Mesodermal cell (in vitro differentiated cells): ENCODE measurements at regions not wholly inside any gene's neighbourhood (a gene's known extent, or its start where the extent isn't known, plus 50 kb on each side); places are given as distances from the start of the nearest gene placed in this dataset.

ENCODE experiments used
- H3K27ac ChIP-seq: 2 replicates; pipeline ENCODE4 v1.7.0; 2013; ENCODE audit warnings: mild to moderate bottlenecking, low read depth, low read length, moderate library complexity; ENCODE audit not compliant: severe bottlenecking
- H3K36me3 ChIP-seq: 2 replicates; pipeline ENCODE4 v1.7.1; 2013; ENCODE audit warnings: mild to moderate bottlenecking, low read length, moderate library complexity; ENCODE audit not compliant: control insufficient read depth, insufficient read depth
- H3K4me1 ChIP-seq: one replicate; pipeline ENCODE4 v1.7.1; 2013; ENCODE audit warnings: mild to moderate bottlenecking, low read length; ENCODE audit not compliant: insufficient read depth, control insufficient read depth, poor library complexity, severe bottlenecking
- H3K4me3 ChIP-seq: 2 replicates; pipeline ENCODE4 v1.7.0; 2013; ENCODE audit warnings: low read length, control low read depth, mild to moderate bottlenecking; ENCODE audit not compliant: insufficient read depth, poor library complexity, severe bottlenecking; ENCODE audit errors: extremely low read depth
- H3K9me3 ChIP-seq: 2 replicates; pipeline ENCODE4 v1.7.1; 2013; ENCODE audit warnings: mild to moderate bottlenecking, low read length, moderate library complexity; ENCODE audit not compliant: control insufficient read depth
- WGBS, 2 experiments: methylation state at CpG; one replicate each; pipeline ENCODE4 v1.1.5; 2013; ENCODE audit warnings: missing lambda C conversion rate in 2 of 2; ENCODE audit not compliant: insufficient coverage in 2 of 2; 5-methylcytosine and 5-hydroxymethylcytosine counted together

DNA sequence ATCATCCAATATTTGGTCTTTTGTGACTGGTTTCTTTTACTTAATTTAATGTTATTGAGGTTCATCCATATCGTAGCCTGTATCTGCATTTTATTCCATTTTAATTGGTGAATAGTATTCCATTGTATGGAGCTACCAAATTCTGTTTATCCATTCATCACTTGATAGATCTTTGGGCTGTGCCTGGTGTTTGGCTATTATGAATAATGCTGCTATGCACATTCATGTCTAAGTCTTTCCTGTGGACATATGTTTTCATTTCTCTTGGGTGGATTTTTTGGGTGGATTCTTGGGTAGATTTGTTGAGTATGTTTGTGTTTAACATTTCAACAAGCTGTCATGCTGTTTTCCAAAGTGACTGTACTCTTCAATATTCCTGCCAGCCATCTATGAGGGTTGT is 52.5 kb upstream of the NEDD4L start:
- WGBS, 2 experiments = 100% methylated on average over 1 of the region's 1 CpG; no CpG with 5 or more reads in 1 of the 2 experiments
- Histone ChIP-seq H3K4me3 (no peak overlapping the region), H3K36me3 (no peaks in the 10 kb centered on the region), H3K27ac (no peak overlapping the region), H3K4me1 (no peaks in the 10 kb centered on the region), H3K9me3 (no peaks in the 10 kb centered on the region)

DNA sequence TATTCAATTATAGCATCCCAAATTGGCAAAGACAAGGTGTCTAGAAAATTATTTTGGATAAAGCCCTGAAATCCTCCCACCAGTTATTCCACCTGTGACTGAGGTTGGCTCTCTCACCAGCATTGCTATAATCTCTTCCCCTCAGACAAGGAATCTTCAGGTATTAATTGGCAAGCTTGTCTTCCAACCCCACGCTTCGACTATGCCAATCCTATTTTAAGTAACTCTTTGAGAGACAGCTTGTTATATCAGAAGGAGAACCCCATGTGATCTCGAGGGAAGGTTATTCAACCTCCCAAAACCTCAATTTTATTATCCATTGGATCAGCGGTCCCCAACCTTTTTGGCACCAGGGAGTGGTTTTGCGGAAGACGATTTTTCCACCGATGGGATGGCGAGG is 54.5 kb upstream of the NEDD4L start:
- no peaks in the 10 kb centered on the region for H3K36me3 ChIP-seq

DNA sequence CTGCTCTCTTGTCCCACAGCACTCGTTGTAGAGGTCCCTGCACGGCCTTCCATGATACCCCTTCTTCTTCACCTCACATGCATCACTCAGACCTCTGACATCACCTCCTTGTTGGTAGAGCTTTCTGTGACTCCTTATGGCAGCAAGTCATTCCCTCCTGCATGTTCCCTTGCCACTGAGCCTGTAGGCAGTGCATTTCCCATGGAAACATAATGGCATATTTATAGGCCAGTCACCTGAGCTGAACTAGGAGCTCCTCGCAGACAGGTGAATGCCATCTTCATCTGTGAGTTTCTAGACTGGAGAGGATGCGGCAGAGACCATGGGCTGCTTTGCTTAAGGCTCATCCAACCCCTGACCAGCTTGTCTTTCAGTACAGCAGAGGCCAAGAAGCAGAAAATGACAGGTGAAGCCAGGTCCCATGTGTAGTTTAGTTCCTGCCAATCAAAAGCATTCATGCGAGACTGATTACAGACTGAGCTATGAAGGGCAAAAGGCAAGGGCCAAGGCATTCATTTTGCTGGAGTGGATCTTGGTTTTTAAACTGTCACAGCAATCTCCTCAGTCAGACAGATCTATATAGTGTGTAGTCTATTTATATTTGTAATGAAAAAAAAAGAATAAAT is 59.4 kb upstream of the NEDD4L start:
- Histone ChIP-seq H3K36me3 (no peaks in the 10 kb centered on the region), H3K27ac (no peak overlapping the region), H3K4me3 (no peak overlapping the region), H3K4me1 (no peaks in the 10 kb centered on the region), H3K9me3 (no peaks in the 10 kb centered on the region)
- WGBS, 2 experiments = 81 to 94% methylated on average over 5 of the region's 5 CpGs

More for the DNA sequence above, 54.5 kb upstream of the NEDD4L start:
- no peak overlapping the region for H3K4me3 ChIP-seq
- no peaks in the 10 kb centered on the region for H3K4me1 ChIP-seq
- WGBS, 2 experiments = 85 to 87% methylated on average over 3 to 7 of the region's 8 CpGs
- H3K27ac ChIP-seq = no peak overlapping the region
- no peaks in the 10 kb centered on the region for H3K9me3 ChIP-seq

DNA sequence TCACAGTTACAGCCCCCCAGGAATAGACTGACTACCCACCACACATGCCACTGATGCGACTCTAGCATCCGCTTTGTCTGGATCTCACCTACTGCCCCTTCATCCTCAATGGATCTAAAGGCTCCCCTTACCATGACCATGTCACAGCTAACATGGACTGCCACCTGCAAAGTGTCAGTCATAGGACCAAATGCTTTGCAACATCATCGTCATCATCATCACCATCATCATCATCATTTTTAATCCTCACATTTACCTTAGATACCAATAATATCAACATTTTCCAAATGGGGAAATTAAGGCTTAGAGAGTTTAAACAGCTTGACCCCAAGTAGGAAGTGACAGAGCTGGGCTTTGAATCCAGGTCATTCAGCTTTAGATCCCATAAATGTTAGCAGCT is 60.1 kb upstream of the NEDD4L start:
- Histone ChIP-seq H3K9me3 (no peaks in the 10 kb centered on the region), H3K4me3 (no peak overlapping the region), H3K36me3 (no peaks in the 10 kb centered on the region), H3K4me1 (no peaks in the 10 kb centered on the region), H3K27ac (no peak overlapping the region)
- 67 to 69% methylated on average over 3 of the region's 3 CpGs for WGBS, 2 experiments

DNA sequence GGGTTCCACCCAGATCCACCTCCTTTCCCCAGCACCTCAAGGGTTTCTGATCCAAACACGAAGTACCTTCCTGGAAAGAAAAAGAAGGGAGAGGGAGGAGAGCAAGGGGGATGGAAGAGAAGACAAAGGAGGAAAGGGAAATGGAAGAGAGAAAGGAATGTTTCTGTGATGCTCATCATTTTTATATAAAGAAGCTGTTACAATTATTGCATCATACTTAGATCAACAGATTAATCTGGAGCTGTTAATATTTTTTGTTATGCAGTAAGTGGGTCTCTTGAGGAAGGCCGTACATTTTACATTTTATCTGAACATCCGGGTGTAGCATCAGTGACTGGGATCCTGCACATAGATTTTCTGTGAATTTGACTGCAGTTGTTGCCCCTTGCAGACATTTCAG is 60.6 kb upstream of the NEDD4L start:
- 100% methylated on average over 1 to 2 of the region's 3 CpGs for WGBS, 2 experiments
- H3K4me1 ChIP-seq = no peaks in the 10 kb centered on the region
- H3K4me3 ChIP-seq = no peak overlapping the region
- no peak overlapping the region for H3K27ac ChIP-seq
- no peaks in the 10 kb centered on the region for H3K9me3 ChIP-seq
- no peaks in the 10 kb centered on the region for H3K36me3 ChIP-seq

DNA sequence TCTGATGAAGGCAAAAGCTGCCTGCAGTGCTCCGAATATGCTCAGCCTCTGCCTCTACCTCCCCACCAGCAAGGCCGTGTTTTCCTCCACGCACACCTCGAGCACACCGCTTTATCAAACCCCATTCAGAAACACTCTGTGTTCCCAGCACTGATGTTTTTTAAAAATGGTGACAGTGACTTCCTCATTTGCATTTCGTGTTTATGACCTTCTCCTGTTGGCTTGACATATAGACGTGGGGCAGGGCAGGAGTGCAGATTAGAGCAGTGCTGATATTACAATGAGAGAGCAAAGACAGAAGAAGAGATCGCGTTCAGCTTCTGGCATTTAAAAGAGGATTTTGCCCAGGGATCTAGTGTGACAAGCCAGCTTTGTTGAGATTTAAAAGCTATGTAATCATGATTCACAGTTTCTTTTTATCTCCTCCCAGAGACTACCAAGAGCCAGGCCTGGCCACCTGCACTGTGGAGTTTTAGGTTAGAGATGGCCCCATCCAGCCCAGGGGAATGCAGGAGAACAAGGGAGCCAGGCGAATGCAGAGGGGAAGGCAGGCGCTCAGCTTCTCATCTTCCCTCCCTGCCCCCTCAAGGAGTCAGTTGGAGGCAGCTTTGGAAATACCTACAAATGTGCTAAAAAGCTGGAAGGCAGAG is 61.5 kb upstream of the NEDD4L start:
- H3K27ac ChIP-seq = no peak overlapping the region
- H3K4me3 ChIP-seq = no peak overlapping the region
- WGBS, 2 experiments = 89 to 93% methylated on average over 9 of the region's 11 CpGs
- no peaks in the 10 kb centered on the region for H3K36me3 ChIP-seq
- H3K4me1 ChIP-seq = no peaks in the 10 kb centered on the region
- no peaks in the 10 kb centered on the region for H3K9me3 ChIP-seq

DNA sequence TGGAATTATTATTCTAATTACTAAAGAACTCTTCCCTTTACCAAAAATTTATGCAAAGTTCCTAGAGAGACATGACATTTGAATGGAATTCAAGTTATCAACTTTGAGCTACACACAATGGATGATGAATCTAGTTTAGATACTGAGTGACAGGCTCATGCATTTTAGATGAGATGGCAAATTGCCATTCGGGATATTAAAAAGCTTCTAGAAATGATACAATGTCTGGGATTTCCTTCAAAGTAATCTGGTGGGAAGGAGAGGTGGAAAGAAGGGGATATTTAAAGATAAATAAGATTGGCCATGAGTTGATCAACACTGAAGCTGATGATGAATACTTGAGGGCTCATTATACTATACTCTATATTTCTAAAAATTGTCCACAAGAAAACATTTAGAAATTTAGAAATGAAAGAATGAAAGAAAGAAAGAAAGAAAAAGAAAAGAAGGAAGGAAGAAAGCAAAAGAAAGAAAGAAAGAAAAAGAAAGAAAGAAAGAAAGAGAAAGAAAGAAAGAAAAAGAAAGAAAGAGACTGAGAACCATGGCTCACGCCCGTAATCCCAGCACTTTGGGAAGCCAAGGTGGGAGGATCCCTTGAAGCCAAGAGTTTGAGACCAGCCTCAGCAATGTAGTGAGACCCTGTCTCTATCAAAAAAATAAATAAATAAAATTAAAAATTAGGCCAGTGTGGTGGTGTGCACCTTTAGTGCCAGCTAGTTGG is 62.6 kb upstream of the NEDD4L start:
- 86 to 94% methylated on average over 1 to 2 of the region's 3 CpGs for WGBS, 2 experiments
- Histone ChIP-seq H3K27ac (no peak overlapping the region), H3K4me1 (no peaks in the 10 kb centered on the region), H3K4me3 (no peak overlapping the region), H3K9me3 (no peaks in the 10 kb centered on the region), H3K36me3 (no peaks in the 10 kb centered on the region)

DNA sequence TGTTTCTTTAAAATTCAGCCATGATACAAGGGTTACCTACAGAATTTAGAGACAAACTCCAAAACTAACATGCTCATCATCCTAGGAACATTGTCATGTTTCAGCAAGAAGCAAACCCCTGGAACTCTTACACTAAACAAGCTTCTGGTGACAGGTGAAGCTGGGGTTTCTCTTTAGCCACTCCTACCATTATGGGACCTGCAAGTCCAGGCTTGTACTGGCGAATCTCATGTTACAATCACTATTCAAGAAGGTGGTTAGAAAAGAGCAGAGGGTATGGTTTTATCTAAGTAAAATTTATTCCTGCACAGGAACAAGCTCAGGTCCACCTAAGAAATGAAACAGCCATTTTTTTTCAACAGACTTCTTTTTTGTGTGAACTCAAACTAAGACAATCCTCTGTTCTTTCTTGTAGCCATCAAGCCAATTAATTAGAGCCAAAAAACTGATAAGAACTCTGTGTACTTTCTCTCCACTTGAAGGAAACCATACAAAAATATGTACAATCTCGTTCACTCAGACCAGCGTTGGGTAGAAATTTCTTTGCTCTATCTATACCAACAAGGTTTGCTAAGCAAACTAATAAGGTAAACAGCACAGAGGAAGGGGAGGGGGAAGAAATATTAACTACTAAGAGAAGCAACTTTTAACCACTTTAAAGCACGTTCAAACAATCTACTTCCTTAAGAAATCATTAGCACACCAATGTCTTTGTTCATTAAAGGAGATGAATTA is 63.3 kb upstream of the NEDD4L start:
- Histone ChIP-seq H3K9me3 (no peaks in the 10 kb centered on the region), H3K4me1 (no peaks in the 10 kb centered on the region), H3K27ac (no peak overlapping the region), H3K36me3 (no peaks in the 10 kb centered on the region), H3K4me3 (no peak overlapping the region)
- WGBS, 2 experiments = no CpG with 5 or more reads among the region's 4 CpGs

DNA sequence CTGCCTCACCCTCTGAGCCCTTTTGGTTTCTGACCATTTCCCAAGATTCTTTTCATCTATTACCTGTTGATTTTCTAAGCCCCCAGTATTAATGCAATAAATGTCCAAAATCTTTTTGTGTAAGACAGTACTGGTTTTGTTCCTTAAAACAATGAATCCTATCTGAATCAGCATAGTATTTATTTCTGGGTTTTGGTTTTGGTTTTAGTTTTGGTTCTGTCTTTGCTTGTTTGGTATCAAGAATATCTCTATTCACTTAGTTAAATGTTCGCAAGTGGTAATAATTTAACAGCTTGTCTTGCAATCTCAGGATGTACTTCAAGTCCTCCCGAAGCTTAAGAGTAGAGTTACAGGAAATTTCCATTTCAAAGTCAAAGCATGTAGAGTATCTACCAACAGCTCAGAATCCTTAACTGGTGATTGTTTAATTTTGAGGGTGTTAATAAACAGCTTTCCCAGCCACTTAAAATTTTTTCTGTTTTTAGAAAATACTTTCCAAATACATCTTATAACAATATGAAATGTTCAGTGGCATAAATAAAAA is 67.7 kb upstream of the NEDD4L start:
- Histone ChIP-seq H3K9me3 (no peaks in the 10 kb centered on the region), H3K4me1 (peaks cover 3% of the 10 kb centered on the region), H3K4me3 (no peak overlapping the region), H3K36me3 (no peaks in the 10 kb centered on the region), H3K27ac (no peak overlapping the region)
- WGBS, 2 experiments = 64% methylated on average over 2 of the region's 2 CpGs; no CpG with 5 or more reads in 1 of the 2 experiments

DNA sequence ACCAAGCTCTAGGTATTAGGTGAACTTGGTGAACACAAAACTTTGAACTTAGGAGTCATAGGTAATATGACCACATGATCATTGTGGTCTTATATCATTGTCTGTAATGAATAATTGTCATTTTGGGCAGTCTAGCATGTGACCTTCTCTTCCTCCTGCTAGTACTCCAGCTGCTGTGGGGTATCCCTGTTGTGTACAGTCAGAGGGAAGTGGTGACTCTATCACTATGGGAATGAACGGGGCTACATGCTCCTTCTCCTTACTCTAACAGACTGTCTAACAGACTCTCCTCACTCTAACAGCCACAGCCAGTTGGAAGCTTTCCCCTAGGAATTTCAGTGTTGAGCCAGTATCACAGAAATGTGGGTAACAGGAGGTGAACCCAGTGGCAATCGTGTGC is 68.2 kb upstream of the NEDD4L start:
- no peaks in the 10 kb centered on the region for H3K9me3 ChIP-seq
- H3K4me1 ChIP-seq = peaks cover 3% of the 10 kb centered on the region
- no peak overlapping the region for H3K27ac ChIP-seq
- no peak overlapping the region for H3K4me3 ChIP-seq
- 89% methylated on average over 1 of the region's 2 CpGs; no CpG with 5 or more reads in 1 of the 2 experiments for WGBS, 2 experiments
- no peaks in the 10 kb centered on the region for H3K36me3 ChIP-seq
